ENCODE measurements at regions not wholly inside any gene's neighbourhood (a gene's known extent, or its start where the extent isn't known, plus 50 kb on each side); places are given as distances from the start of the nearest gene placed in this dataset.

DNA sequence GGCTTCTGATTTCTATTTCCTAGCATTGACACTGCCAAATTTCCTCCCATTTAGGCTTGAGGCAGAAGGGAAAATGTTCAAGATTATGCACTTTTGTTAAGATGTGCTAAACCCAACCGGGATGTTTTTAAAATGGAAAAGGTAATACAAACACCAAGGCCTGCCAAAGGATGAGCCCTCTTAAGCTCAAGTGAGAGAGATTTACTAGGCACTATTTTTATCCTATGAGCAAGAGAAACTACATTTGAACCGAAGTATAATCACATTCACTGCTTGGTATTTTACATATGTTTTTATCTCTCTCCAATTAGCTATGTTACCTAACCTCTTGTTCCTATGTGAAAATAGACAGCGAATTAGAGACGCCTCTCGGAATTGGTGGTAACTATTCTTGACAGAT is 295.8 kb downstream of the GABRB3 start:
- H3K4me1 Mint-ChIP-seq: no peaks in the 10 kb centered on the region
- H3K9me3 Mint-ChIP-seq: peaks cover 2 to 18% (median 6%) of the 10 kb centered on the region in 3 donors
- no peaks in the 10 kb centered on the region for H3K27me3 Mint-ChIP-seq
- no peaks in the 10 kb centered on the region for H3K36me3 Mint-ChIP-seq
- H3K4me3 Mint-ChIP-seq: no peak overlapping the region
- no peak overlapping the region for H3K27ac Mint-ChIP-seq

DNA sequence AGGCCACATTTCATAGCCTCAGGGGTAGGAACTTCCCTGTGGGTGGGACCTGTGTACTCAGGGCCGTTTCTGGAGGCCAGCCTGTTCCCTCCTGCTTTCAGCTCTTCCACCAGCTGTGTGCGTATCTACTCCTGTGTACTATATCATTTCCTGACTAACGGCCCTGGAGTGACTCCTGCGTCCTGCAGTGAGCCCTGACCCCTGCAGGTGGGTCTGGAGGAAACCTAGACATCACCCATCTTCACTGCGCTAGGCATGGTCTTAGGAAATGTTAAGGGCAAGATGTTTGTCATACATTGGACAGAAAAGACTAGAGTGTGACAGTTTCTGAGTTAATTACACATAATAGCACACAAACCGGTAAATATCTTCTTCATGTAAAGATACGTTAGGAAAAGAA is 297.3 kb downstream of the GABRB3 start:
- Mint-ChIP-seq H3K36me3 (no peaks in the 10 kb centered on the region), H3K27me3 (no peaks in the 10 kb centered on the region), H3K27ac (no peak overlapping the region), H3K9me3 (peaks cover 2 to 23% (median 4%) of the 10 kb centered on the region in 3 donors), H3K4me3 (no peak overlapping the region), H3K4me1 (no peaks in the 10 kb centered on the region)

DNA sequence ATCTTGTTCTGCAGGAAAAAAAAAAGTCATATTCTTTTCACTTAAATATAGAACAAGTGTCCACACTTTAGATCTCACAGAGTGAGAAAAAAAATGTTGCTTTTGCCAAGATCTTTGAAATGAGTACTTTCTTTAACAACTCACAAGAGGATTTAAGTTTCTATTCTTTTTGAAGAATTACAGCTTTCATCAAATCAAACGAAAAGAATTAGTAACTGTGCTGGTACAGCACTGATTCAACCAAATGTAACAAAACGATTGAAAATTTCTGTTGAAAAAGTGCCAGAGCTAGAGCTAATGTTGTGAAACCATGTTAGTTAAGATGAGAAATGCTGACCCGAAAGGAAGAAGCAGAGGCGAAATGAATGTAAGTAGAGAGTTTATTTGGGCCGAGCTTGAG is 300.2 kb downstream of the GABRB3 start:
- Mint-ChIP-seq H3K36me3 (no peaks in the 10 kb centered on the region), H3K27me3 (no peaks in the 10 kb centered on the region), H3K9me3 (peaks cover 6 to 26% (median 9%) of the 10 kb centered on the region in 3 donors), H3K4me1 (no peaks in the 10 kb centered on the region), H3K4me3 (no peak overlapping the region), H3K27ac (no peak overlapping the region)

DNA sequence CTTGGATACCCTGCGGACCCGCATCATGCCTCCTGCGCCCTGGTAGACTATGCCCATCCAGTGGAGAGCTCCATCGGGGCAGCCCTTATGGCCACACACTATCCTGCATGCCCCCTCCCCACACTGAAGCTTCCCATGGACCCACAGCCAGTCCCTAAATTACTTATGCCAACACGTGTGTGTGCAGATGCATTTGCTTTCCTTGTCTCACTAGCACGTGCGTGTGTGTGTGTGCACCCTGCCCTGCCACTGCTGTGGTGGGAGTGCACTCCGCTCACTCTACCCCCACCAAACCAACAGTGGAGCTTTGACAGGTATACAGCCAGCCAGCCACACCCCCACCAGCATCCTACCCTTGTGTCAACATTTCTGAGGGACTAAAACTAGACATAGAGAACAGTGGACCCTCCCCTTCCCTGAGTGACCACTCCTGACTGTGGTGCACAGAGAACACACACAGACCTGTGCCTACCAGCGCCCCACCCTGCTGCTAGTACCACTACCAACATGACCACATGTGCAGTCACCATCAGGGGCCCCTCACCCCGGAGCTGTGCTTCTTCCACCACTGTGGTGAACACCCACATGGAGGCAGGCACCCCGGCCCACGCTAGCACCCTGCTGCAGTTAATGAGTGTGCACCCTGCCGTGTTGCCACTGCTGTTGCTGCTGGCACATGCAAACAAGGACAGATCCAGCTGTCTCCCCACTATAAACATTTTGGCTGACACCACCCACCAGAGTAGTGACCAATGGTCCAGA is 310.8 kb downstream of the GABRB3 start:
- Mint-ChIP-seq H3K27ac (no peak overlapping the region), H3K4me3 (no peak overlapping the region), H3K4me1 (no peaks in the 10 kb centered on the region), H3K27me3 (no peaks in the 10 kb centered on the region), H3K9me3 (peaks cover 7 to 28% (median 13%) of the 10 kb centered on the region in 3 donors), H3K36me3 (no peaks in the 10 kb centered on the region)

DNA sequence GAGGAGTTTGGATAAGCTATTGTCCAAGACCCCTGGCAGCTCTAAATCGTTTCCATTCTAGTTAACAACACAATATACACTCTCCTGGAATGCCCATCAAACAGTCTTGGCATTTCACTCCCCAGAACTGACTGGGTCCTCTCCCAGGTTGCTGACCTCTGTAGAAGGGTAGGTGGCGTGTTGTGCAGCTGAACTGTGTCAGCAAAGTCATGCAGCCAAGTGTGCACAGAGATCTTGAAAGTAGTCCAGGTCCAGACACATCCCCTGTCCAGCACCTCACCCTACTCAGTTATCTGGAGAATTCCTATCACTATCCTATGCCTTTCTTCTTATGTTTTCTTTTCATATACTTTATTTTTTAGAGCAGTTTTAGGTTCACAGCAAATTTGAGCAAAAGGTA is 312.7 kb downstream of the GABRB3 start:
- no peaks in the 10 kb centered on the region for H3K27me3 Mint-ChIP-seq
- H3K4me1 Mint-ChIP-seq: no peaks in the 10 kb centered on the region
- H3K27ac Mint-ChIP-seq: no peak overlapping the region
- peaks cover 7 to 34% (median 17%) of the 10 kb centered on the region in 3 donors for H3K9me3 Mint-ChIP-seq
- no peaks in the 10 kb centered on the region for H3K36me3 Mint-ChIP-seq
- no peak overlapping the region for H3K4me3 Mint-ChIP-seq

DNA sequence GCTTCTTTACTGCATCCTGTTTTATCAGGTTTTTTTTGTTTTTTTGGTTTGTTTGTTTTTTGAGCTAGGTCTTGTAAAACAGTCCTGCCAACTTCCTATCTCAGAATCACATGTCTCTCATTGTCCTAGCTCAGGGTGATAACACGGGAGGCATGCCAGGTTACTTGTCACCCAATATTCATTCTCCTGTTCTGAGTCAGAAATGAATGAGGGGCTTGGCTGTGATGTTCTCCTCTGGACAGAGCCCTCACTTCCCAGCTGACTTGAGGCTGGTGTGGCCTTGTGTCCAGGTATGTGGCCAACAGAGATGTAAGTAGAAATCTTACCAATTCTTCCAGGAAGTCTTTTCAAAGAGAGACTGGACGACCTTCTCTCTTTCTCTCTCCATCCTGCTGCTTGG is 317.0 kb downstream of the GABRB3 start:
- no peak overlapping the region for H3K4me3 Mint-ChIP-seq
- no peak overlapping the region for H3K27ac Mint-ChIP-seq
- H3K4me1 Mint-ChIP-seq: no peaks in the 10 kb centered on the region
- no peaks in the 10 kb centered on the region for H3K36me3 Mint-ChIP-seq
- H3K27me3 Mint-ChIP-seq: no peaks in the 10 kb centered on the region
- H3K9me3 Mint-ChIP-seq: peaks cover 7 to 30% (median 17%) of the 10 kb centered on the region in 3 donors

DNA sequence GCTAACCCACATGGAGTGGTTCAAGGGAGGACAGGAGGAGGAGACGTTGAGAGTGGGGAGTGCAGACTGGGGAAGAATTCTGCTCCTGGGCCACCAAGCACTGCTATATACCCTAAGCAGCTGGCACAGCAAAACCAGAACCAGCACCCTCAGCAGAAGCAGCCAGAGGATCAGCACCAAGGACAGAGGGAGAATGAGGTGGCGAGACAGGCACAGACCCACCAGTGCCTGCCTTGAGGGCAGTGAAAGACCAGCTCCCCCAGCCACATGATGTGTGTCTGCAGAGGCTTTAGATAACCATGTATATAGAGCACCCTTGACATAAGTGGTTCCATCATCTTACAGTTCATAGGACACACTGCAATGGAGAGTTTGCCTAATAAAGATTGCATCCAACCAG is 319.0 kb downstream of the GABRB3 start:
- H3K27ac Mint-ChIP-seq: peak overlapping the region in 1 of 3 donors; percentile 63
- no peaks in the 10 kb centered on the region for H3K27me3 Mint-ChIP-seq
- no peaks in the 10 kb centered on the region for H3K36me3 Mint-ChIP-seq
- H3K9me3 Mint-ChIP-seq: peaks cover 10 to 28% (median 11%) of the 10 kb centered on the region in 3 donors
- no peaks in the 10 kb centered on the region for H3K4me1 Mint-ChIP-seq
- no peak overlapping the region for H3K4me3 Mint-ChIP-seq

DNA sequence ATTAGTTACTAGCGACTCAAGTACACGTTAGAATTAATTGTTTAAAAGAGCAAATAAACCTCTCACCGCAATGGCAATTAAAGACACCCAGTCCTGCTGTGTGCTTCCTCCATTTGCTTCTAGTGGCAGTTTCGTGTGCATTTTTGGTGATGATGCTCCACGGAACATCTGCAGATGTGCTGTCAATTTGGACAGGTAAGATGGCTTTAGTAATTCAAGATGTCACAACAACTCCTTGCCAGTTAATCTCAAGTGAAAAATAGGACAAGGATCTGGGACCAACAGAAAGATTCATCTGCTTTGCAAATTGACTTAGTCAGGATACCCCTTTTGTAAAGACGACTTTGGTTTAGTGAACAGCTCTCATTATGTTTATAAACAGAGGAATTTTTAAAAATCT is 320.9 kb downstream of the GABRB3 start:
- no peak overlapping the region for H3K27ac Mint-ChIP-seq
- no peaks in the 10 kb centered on the region for H3K36me3 Mint-ChIP-seq
- no peaks in the 10 kb centered on the region for H3K27me3 Mint-ChIP-seq
- H3K9me3 Mint-ChIP-seq: peaks cover 7 to 15% (median 10%) of the 10 kb centered on the region in 3 donors
- no peak overlapping the region for H3K4me3 Mint-ChIP-seq
- H3K4me1 Mint-ChIP-seq: no peaks in the 10 kb centered on the region

DNA sequence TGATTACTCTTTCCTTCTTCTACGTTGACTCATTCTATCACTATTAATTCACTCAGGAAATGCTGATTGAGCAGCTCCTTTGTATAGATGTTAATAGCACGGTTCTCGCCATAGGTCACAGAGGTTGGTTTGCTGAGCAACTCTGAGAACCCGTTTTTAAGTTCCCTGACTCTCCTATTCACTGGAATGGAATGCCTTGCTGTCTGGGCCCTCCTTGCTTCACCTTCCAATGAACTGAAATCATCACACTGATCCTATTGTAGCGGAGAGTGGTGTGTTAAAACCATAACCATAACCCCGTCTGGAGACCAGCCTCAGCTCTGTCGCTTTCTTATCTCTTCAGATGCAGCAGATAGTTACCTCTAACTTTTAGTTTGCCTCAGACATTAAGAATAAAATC is 323.6 kb downstream of the GABRB3 start:
- H3K4me1 Mint-ChIP-seq: no peaks in the 10 kb centered on the region
- no peak overlapping the region for H3K27ac Mint-ChIP-seq
- no peak overlapping the region for H3K4me3 Mint-ChIP-seq
- no peaks in the 10 kb centered on the region for H3K27me3 Mint-ChIP-seq
- peaks cover 3 to 9% (median 8%) of the 10 kb centered on the region in 3 donors for H3K9me3 Mint-ChIP-seq
- H3K36me3 Mint-ChIP-seq: no peaks in the 10 kb centered on the region

DNA sequence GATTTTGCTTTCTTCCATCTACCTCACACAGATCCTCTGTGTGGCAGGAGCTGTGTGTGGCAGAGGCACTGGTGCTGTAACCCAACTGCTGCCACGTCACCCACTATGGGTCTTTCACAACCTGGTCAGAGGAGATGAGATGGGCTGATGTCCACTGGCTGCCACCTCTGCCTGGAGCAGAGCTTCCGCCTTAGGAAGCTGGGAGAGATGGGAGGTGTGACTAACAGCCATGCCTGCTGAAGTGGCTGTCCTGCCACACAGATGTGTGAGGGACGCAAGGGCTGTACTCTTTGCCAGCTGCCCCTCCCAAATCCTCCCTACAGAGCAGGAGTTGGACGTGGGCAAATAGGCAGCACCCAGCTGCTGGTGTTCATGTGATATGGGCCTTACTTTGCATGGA is 329.5 kb downstream of the GABRB3 start:
- H3K27ac Mint-ChIP-seq: no peak overlapping the region
- no peak overlapping the region for H3K4me3 Mint-ChIP-seq
- H3K9me3 Mint-ChIP-seq: peaks cover 0 to 10% (median 5%) of the 10 kb centered on the region in 3 donors
- H3K36me3 Mint-ChIP-seq: no peaks in the 10 kb centered on the region
- no peaks in the 10 kb centered on the region for H3K27me3 Mint-ChIP-seq
- peaks cover 0 to 2% (median 0%) of the 10 kb centered on the region in 3 donors for H3K4me1 Mint-ChIP-seq

DNA sequence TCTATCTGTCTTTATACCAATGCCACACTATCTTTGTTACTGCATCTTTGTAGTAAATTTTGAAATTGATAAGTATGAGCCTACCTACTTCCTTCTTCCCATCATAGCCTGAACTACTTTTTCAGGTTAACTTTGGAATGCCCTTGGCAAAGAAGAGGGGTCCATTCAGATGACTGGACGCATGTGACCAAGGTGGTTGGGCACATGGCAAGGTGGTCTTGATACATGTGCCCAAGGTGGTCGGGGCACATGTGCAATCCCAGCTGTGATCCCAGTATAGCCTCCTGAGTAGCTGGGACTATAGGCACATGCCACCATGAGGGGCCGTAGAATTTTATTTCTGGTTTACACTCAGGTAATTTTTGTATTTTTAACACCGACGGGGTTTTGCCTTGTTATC is 330.2 kb downstream of the GABRB3 start:
- H3K4me1 Mint-ChIP-seq: peaks cover 0 to 2% (median 0%) of the 10 kb centered on the region in 3 donors
- H3K4me3 Mint-ChIP-seq: no peak overlapping the region
- peaks cover 0 to 10% (median 5%) of the 10 kb centered on the region in 3 donors for H3K9me3 Mint-ChIP-seq

DNA sequence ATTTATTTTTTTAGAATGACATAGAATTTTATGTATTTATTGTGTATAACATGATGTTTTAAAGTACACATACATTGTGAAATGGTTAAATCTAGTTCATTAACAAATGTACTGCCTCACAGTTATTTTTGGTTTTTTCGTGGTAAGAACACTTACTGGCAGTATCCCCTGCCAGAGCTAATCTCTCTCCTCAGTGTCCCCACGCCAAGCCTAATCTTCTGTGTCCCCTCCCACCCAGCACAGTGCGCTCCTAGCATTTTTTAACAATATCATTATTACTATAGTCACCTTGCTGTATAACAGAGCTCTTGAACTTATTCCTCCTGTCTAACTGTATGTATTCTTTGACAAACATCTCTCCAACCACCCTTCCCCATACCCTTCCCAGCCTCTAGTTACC is 333.2 kb downstream of the GABRB3 start:
- no peak overlapping the region for H3K4me3 Mint-ChIP-seq
- H3K9me3 Mint-ChIP-seq: peaks cover 0 to 10% (median 5%) of the 10 kb centered on the region in 3 donors
- H3K4me1 Mint-ChIP-seq: peaks cover 0 to 2% (median 0%) of the 10 kb centered on the region in 3 donors
- no peak overlapping the region for H3K27ac Mint-ChIP-seq
- H3K27me3 Mint-ChIP-seq: no peaks in the 10 kb centered on the region
- no peaks in the 10 kb centered on the region for H3K36me3 Mint-ChIP-seq

More for the DNA sequence above, 330.2 kb downstream of the GABRB3 start:
- no peaks in the 10 kb centered on the region for H3K36me3 Mint-ChIP-seq
- no peaks in the 10 kb centered on the region for H3K27me3 Mint-ChIP-seq
- H3K27ac Mint-ChIP-seq: no peak overlapping the region

DNA sequence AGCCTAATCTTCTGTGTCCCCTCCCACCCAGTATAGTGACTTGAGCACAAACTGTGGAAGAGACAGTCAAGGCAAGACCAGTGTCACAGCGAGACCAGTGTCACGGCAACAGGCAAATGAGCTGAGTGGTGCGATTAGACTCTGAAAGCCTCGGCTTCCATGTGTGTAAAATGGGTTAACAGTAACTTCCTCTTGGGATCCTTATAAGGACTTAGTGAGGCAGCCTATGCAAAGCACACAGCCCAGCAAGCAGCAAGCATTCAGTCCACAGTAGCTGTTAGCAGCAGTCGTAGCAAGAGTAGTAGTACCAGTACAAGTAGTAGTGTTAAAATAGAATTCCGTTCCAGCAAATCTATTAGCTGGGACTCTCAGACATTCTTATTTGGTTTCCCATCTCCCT is 334.1 kb downstream of the GABRB3 start:
- H3K27ac Mint-ChIP-seq: no peak overlapping the region
- no peaks in the 10 kb centered on the region for H3K27me3 Mint-ChIP-seq
- H3K4me3 Mint-ChIP-seq: no peak overlapping the region
- no peaks in the 10 kb centered on the region for H3K36me3 Mint-ChIP-seq
- H3K9me3 Mint-ChIP-seq: peaks cover 2 to 15% (median 5%) of the 10 kb centered on the region in 3 donors
- peaks cover 0 to 2% (median 0%) of the 10 kb centered on the region in 3 donors for H3K4me1 Mint-ChIP-seq

DNA sequence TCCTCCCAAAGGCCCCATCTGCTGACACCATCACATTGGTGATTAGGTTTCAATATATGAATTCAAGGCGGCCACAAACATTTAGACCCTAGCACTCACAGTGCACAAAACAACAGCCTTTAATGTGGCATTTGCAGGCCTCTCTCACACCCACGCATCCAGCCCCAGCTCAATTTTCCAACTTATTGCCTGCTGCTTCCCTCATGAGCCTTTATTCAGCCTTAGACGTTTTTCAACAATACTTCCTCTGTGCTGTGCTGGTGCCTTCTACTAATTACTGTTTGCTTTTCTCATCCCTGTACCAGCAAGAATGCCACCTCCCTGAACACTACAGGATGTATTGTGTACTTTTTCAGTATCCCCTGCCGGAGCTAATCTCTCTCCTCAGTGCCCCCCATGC is 334.6 kb downstream of the GABRB3 start:
- Mint-ChIP-seq H3K4me3 (no peak overlapping the region), H3K27ac (no peak overlapping the region), H3K9me3 (peaks cover 2 to 15% (median 5%) of the 10 kb centered on the region in 3 donors)

DNA sequence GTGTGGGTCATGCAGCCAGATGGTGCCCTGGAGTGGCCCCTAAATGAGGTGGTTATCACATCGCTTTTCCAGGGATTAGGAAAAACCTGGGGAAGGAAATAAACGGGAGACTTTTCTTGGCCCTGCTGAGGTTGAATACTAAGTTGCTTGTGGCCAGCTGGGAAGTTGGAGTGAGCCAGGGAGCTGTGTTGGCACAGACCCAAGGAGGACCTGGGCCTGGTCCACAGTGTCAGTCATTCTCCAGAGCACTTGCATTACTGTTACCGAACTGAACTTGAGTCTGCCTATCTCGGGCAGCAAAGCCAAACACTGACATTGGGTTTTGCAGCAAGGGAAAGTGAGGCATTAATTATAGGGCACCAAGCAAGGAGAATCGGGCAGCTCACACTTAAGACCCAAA is 339.0 kb downstream of the GABRB3 start:
- no peaks in the 10 kb centered on the region for H3K27me3 Mint-ChIP-seq
- H3K36me3 Mint-ChIP-seq: no peaks in the 10 kb centered on the region
- peaks cover 0 to 8% (median 5%) of the 10 kb centered on the region in 3 donors for H3K9me3 Mint-ChIP-seq
- H3K4me1 Mint-ChIP-seq: no peaks in the 10 kb centered on the region
- H3K27ac Mint-ChIP-seq: no peak overlapping the region
- H3K4me3 Mint-ChIP-seq: no peak overlapping the region

More for the DNA sequence above, 334.6 kb downstream of the GABRB3 start:
- no peaks in the 10 kb centered on the region for H3K36me3 Mint-ChIP-seq
- peaks cover 0 to 2% (median 0%) of the 10 kb centered on the region in 3 donors for H3K4me1 Mint-ChIP-seq
- H3K27me3 Mint-ChIP-seq: no peaks in the 10 kb centered on the region

DNA sequence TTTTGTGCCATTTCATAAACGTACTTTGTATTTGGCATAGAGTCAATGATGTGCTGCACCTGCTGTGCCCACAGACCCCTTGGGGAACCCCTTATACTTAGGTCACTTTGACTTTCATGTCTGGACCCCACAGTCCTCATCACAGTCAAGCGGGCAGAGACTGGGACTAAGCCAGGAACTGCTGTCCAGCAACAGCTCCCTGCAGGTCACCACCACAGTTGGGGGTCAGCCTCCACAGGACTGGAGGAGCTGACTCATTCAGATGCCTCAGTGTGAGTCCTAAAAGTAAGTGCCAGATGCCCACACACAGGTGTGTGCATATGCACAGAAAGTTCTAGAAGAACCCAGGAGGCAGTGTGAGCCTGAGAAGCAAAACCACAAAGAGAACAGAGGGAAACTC is 339.8 kb downstream of the GABRB3 start:
- no peaks in the 10 kb centered on the region for H3K4me1 Mint-ChIP-seq
- H3K27me3 Mint-ChIP-seq: no peaks in the 10 kb centered on the region

More for the DNA sequence above, 339.8 kb downstream of the GABRB3 start:
- no peak overlapping the region for H3K4me3 Mint-ChIP-seq
- no peak overlapping the region for H3K27ac Mint-ChIP-seq
- peaks cover 0 to 8% (median 5%) of the 10 kb centered on the region in 3 donors for H3K9me3 Mint-ChIP-seq
- H3K36me3 Mint-ChIP-seq: no peaks in the 10 kb centered on the region

Data from IgD-negative memory B cell (primary cell).